GM10248 (cell line): ENCODE measurements at regions not wholly inside any gene's neighbourhood (a gene's known extent, or its start where the extent isn't known, plus 50 kb on each side); places are given as distances from the start of the nearest gene placed in this dataset.

Source experiments
- CTCF ChIA-PET: fragments of 300-600 bp; sonication (Branson Sonifier 250); formaldehyde crosslinking; extraction: SDS; loops from one replicate; lab custom pipeline; 2021; ENCODE audit warnings: antibody characterized with exemption; lab: Yijun Ruan, JAX
- POLR2A ChIA-PET: fragments of 350-650 bp; sonication (Branson Sonifier 250); formaldehyde crosslinking; extraction: SDS; loops from one replicate; lab custom pipeline; 2020; ENCODE audit warnings: antibody characterized with exemption; lab: Yijun Ruan, JAX
- DNase-seq: peaks from one replicate; pipeline ENCODE4 v3.0.0; 2012; ENCODE audit errors: extremely low spot score
- CTCF ChIP-seq: IDR thresholded peaks from 2 replicates; pipeline ENCODE4 v1.5.1; 2012; ENCODE audit warnings: mild to moderate bottlenecking, low read depth; ENCODE audit errors: extremely low read depth, missing control alignments, control extremely low read depth

- DNase-seq: no peak
- no peak for TF ChIP-seq CTCF
- POLR2A ChIA-PET: no interaction called here
- CTCF ChIA-PET: interaction anchor here (1.2 to 1.6 kb wide), 2 partner anchors 9 to 12 kb away, joined by 3 to 4 read pairs; no protein-coding TSS in a partner anchor
Measured at GRCh38 chr12:28974166-28974565, 174.9 kb upstream of the FAR2 start.

GRCh38 chr12:28974883-28975282 lies 174.2 kb upstream of the FAR2 start:
- ChIA-PET CTCF (interaction anchor here (1.2 to 1.6 kb wide), 2 partner anchors 9 to 12 kb away, joined by 3 to 4 read pairs; no protein-coding TSS in a partner anchor), POLR2A (no interaction called here)
- no peak for TF ChIP-seq CTCF
- no peak for DNase-seq

- DNase-seq: no peak
- TF ChIP-seq CTCF: no peak
- CTCF ChIA-PET: interaction anchor here (1.2 to 1.4 kb wide), 2 partner anchors 13 to 16 kb away, joined by 3 to 4 read pairs; no protein-coding TSS in a partner anchor
- POLR2A ChIA-PET: no interaction called here
Measured at GRCh38 chr12:28975564-28976340, 173.3 kb upstream of the FAR2 start.

- ChIA-PET CTCF (interaction anchor here (1.4 kb wide), 1 partner anchor 11 kb away, joined by 5 read pairs; no protein-coding TSS in a partner anchor), POLR2A (no interaction called here)
- no peak for TF ChIP-seq CTCF
- DNase-seq: no peak
Measured at GRCh38 chr12:28980436-28980835, 168.6 kb upstream of the FAR2 start.

GRCh38 chr12:28987538-28988324 lies 161.3 kb upstream of the FAR2 start:
- no peak for TF ChIP-seq CTCF
- no peak for DNase-seq
- ChIA-PET CTCF (no interaction called here), POLR2A (no interaction called here)

- CTCF ChIA-PET: no interaction called here
- no peak for TF ChIP-seq CTCF
- POLR2A ChIA-PET: no interaction called here
- no peak for DNase-seq
Measured at GRCh38 chr12:28988325-28988704, 160.8 kb upstream of the FAR2 start.
